Esophagus mucosa (tissue), 1 donor: ENCODE measurements at regions not wholly inside any gene's neighbourhood (a gene's known extent, or its start where the extent isn't known, plus 50 kb on each side); places are given as distances from the start of the nearest gene placed in this dataset.
A peak's percentile ranks its signal among the peaks of the same experiment; 100 is the strongest.

Experiments used
- ATAC-seq: fragments of 200-7000 bp; cut with Tn5 transposase; one replicate; pipeline ENCODE4 v1.9.1; 2020
- donor health status: DM: yes; HTN: yes; CAD: no.

- ATAC-seq: no peak
These were observed 616.2 kb downstream of the DNAH5 start for GRCh38 chr5:13328316-13328715.

DNA sequence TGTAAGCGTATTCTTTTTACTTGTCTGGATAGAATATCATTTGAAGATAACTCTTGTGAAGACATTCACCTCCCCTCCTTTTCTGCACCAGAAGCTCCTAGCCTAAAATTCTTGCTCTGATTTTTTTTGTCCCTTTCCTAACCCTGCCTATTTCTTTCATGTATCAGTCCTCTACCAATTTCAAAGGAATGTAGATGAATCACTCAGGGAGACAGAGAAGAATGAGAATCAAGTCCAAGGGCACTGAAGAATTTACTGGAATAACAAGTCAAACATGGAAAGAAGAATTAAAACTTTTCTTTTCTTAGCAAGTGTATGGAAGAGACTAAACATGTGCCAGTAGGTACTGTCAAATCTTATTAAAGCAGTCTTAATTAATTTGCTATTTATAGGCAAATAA lies 618.7 kb downstream of the DNAH5 start:
- ATAC-seq: no peak

- ATAC-seq: no peak
These were observed 621.7 kb downstream of the DNAH5 start for GRCh38 chr5:13322769-13323168.

DNA sequence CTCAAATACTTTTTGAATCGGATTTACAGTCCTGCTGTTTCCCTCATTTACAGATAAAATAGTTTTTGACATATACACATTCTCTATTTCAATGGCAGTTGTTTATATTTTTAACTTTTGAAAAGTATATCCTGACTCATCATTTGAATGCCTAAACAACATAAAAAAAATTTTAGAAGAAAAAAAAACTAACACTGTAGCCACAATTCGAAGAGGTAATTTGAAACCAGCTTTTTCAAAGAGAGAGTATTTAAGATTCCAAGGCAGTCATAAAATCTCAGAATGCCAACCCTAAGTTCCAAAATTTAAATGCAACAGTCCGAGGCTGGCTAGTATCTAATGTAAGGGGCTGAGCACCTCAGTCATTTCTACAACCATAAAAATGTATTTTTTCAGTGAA lies 626.8 kb downstream of the DNAH5 start:
- no peak for ATAC-seq

DNA sequence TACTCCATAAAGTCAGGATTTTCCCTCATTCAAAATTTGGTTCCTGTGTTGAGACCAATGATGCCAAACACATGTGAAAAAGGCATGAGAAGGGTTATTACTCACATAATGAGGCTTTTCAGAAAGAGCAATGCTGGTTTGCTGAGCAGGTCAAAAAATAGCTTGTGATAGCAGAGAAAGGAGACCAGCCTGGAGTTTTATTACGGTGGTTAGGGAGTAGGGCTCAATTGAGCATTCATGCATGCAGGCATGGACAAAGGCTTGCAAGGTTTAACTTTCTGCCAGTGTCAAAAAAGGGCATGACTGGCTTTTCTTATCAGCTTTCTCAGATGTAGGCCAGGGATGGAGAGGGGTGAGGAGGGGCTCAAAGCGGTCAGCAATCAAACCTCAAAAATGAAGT lies 628.3 kb downstream of the DNAH5 start:
- ATAC-seq: no peak

DNA sequence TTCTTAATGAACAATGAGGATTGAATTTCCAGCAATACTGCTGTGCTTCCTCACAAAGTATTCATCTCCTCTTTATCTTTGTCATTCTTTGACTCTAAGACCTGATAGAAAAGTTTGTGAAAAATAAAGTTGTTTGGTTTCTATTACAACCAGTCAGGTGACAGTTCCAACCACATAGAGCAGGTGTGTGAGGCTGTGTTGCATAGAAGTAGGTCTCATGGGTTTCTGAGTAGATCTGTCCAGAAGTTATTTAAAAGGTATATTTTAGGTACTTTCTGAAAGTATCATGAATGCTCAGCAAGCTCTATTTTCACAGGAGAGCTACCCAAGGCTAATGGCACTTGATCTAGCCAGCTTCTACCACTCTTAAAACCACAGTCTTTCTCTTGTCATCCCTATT lies 637.0 kb downstream of the DNAH5 start:
- no peak for ATAC-seq

DNA sequence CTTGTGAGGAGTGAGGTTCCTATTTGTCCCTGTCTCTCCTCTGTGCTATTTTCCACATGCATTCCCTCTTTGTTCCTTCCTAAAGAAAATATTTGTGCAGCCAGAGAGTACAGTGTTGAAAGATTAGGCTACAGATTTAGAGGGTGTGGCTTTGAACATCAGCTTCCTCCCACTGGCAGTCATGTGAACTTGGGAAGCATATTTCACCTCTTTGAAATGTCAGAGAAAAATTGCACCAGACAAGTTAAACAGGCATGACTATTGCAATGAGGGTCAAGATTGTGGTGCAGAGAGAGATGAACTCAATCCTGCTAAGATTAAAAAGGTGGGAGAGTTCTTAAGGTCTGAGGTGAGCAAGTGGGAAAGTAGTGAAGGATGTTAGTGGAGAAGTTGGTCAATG lies 641.0 kb downstream of the DNAH5 start:
- ATAC-seq: no peak

GRCh38 chr5:13278811-13279210 lies 665.7 kb downstream of the DNAH5 start:
- no peak for ATAC-seq

GRCh38 chr5:13278148-13278547 lies 666.3 kb downstream of the DNAH5 start:
- no peak for ATAC-seq

- peak; percentile 79 for ATAC-seq
These were observed 668.3 kb downstream of the DNAH5 start for GRCh38 chr5:13276156-13276555.

- ATAC-seq: no peak
These were observed 680.8 kb downstream of the DNAH5 start for GRCh38 chr5:13263701-13264100.

DNA sequence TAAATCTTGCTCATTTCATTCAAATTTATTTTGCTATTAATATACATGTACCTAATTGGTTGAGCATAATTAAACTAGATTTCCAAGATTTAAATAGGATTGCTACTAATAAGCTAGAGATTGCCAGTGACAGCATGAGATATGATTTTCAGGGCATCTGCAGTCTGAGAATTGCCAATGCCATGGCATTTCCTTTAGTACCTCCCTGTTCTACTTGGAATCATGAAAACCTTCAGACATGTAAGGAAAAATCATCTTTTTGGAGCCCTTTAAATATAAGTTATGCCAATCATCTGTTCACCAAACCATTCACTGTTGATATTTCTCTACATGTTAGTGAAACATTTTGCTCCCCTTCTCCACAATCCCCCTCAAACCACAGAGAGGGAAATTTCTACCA lies 691.4 kb downstream of the DNAH5 start:
- no peak for ATAC-seq

GRCh38 chr5:13252699-13253098 lies 691.8 kb downstream of the DNAH5 start:
- ATAC-seq: no peak

- ATAC-seq: no peak
These were observed 692.7 kb downstream of the DNAH5 start for GRCh38 chr5:13251623-13252376.

DNA sequence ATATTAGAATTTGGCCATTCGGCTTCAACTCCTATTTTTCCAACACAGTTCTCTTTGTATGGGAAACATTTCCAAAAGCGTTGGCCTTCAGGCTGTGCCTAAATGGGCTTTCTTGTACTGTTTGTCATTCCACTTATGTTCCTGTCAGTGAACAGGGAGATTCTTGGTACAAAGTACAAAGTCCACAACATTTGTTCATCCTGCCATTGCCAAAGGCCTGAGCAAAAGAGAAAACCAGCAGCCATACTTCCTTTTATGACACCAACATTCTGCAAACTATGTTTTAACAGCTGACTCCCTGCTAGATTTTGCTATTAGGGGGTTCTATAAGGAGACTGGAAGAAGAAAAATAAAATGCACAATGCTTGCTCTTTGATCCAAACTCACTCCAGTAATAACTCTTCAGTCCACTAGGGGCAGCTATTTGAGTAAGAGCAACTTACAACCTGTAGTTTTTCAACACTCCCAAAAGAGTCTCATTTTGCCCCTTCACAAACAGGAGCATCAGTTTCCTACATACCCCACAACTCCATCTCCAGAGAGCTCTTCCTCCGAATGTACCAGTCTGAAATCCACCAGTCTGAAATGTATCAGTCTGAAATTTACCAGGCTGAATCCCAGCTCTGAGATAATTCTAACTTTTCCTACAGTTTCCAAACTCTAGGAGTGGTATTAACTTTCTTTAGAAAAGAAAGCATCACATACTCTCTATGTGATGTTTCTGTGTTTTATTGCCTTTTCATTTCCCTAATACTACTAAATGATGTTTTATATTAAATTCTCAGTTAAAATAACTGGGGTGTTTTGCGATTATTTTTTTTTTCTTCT lies 693.8 kb downstream of the DNAH5 start:
- no peak for ATAC-seq

- no peak for ATAC-seq
These were observed 694.6 kb downstream of the DNAH5 start for GRCh38 chr5:13249854-13250253.

GRCh38 chr5:13248253-13248652 lies 696.2 kb downstream of the DNAH5 start:
- peak; percentile 35 for ATAC-seq

DNA sequence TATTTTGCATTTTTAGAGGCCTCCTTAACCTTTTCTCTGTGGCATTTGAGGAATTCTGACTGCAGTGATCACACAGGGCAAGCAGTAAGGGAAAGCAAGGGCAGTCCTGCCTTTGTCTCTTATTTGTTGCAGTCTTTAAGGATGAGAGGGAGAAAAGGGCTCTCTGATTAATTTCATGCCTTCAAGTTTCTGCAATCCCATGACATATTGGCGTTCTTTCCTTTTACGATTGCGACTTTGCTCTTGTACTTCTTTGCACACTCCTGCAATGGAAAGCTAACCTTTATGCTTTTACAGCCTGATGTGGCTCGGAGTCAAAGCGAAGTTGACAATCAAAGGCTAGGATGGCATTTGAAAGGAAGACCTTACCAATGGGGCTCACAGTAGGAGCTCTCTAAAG lies 698.4 kb downstream of the DNAH5 start:
- no peak for ATAC-seq

GRCh38 chr5:13244151-13244550 lies 700.3 kb downstream of the DNAH5 start:
- ATAC-seq: no peak

- ATAC-seq: no peak
These were observed 717.0 kb downstream of the DNAH5 start for GRCh38 chr5:13227513-13227912.

DNA sequence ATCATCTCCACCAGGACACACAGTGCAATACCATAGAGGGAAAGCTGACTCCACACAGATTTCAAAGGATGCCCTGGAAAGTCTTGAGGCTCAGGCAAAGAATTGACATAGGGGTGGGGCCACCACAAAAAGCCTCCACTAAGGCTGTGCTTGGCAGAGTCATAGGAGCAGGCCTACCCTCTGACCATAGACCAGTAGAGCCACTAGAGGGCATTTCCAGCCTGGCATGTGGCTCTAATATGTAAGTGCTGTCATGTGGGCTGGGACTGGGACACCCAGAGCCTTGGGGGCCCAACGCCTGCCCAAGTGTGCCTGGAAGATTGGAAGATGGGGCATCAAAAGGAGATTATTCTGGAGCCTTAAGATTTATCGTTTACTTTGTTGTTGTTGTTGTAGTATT lies 726.0 kb downstream of the DNAH5 start:
- ATAC-seq: peak; percentile 37

DNA sequence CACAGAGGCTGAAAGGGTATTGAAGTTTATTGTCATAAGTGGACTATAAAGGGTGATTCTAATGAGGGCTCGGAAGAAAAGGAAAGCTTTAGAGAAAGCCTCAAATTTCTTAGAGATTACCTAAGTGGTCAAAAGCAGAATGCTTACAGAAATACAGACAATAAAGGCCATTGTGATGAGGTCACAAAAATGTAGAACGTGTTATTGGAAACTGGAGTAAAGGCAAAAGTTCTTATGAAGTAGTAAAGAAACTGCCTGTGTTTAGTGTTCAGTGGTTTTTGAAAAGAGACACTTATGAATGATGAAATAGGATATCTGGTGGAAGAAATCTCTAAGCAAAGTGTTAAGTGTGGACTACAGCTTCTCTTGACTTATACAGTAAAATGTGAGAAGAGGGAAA lies 726.9 kb downstream of the DNAH5 start:
- ATAC-seq: no peak

DNA sequence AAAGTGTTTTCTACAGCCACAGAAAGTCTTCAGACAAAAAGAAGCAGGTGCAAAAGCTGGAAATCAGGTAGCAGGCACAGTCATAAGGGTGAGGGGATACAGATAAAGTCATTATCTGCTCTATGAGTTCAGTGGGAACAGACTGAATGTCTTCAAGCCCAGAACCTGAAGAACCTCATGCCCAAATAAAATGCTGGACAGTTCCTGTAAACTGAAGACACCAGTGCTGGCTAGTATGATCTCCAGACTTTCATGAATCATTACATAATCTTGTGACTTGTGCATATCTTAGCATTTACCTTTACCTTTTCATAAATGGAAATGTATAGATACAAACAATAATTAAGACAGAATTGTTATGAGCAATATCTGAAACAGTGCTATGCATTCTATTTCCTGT lies 728.7 kb downstream of the DNAH5 start:
- no peak for ATAC-seq

DNA sequence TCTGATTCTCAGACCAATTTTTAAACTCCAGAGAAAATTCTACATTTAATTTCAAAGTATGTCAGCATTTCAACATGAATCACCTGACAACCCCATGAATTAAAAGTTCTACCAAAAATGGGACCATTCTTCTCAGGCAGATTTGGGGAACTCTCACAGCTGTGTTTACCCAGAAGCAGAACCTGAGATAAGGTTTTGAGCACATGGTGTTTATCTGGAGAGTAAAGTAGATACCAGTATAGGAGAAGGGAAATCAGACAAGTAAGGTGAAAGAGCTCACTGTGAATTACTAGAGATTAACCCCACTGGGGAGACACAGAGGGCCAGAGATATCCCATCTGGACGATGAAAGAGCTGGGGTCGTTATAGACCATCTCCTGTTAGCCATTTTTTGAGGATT lies 729.1 kb downstream of the DNAH5 start:
- ATAC-seq: no peak
